B cell (primary cell): ENCODE measurements at regions not wholly inside any gene's neighbourhood (a gene's known extent, or its start where the extent isn't known, plus 50 kb on each side); places are given as distances from the start of the nearest gene placed in this dataset.

Experiments
- ATAC-seq: fragments of 200-7000 bp; cut with Tn5 transposase; one replicate; pipeline ENCODE4 v1.10.0; 2021; ENCODE audit warnings: low read depth, mild to moderate bottlenecking, moderate number of reproducible peaks, moderate library complexity
- CTCF ChIA-PET: fragments of 350-600 bp; sonication (Branson Sonifier 250); formaldehyde crosslinking; loops from one replicate; lab custom pipeline; 2021; ENCODE audit warnings: antibody characterized with exemption, inconsistent platforms; lab: Charles Lee
- POLR2A ChIA-PET: fragments of 350-600 bp; sonication (Branson Sonifier 250); formaldehyde crosslinking; loops from one replicate; lab custom pipeline; 2021; ENCODE audit warnings: antibody characterized with exemption; lab: Charles Lee
- DNase-seq: peaks from one replicate; pipeline ENCODE4 v3.0.0; 2013
- H2AFZ ChIP-seq: 2 replicates; pipeline ENCODE4 v1.6.1; 2012; ENCODE audit warnings: mild to moderate bottlenecking, low read depth, low read length; ENCODE audit not compliant: insufficient read depth, poor library complexity, severe bottlenecking
- H3K27ac ChIP-seq, 2 donors: 1 replicate in 1 of 2; 2 replicates in 1 of 2; pipeline ENCODE4 v1.5.1; 2012 to 2013; ENCODE audit warnings: low read length in 2 of 2, mild to moderate bottlenecking in 2 of 2, moderate library complexity in 1 of 2
- H3K27me3 ChIP-seq, 4 experiments: fragments of 200-600 bp in 1 of 4; sonication (generic) in 1 of 4; replicated peaks in 1 of 4; 1 replicate in 2 of 4; 2 replicates in 2 of 4; pipeline versions ENCODE4 v1.6.1 to v1.7.0; 2013 to 2016; ENCODE audit warnings: low read length in 3 of 4, mild to moderate bottlenecking in 2 of 4, mixed read lengths in 1 of 4, moderate library complexity in 1 of 4; ENCODE audit not compliant: insufficient read depth in 4 of 4, control insufficient read depth in 3 of 4; ENCODE audit errors: control extremely low read depth in 1 of 4
- H3K36me3 ChIP-seq, 2 experiments: replicated peaks in 1 of 2; 1 replicate in 1 of 2; 2 replicates in 1 of 2; pipeline versions ENCODE4 v1.6.1 to v1.7.1; 2013; ENCODE audit warnings: low read length in 1 of 2; ENCODE audit not compliant: insufficient read depth in 2 of 2, control insufficient read depth in 1 of 2; ENCODE audit errors: control extremely low read depth in 1 of 2, extremely low read depth in 1 of 2
- H3K4me1 ChIP-seq, 2 donors: fragments of 200-600 bp in 1 of 2; sonication (generic) in 1 of 2; 1 replicate in 1 of 2; 2 replicates in 1 of 2; pipeline versions ENCODE4 v1.5.1 to v1.6.1; 2013 to 2017; ENCODE audit warnings: low read length in 2 of 2; ENCODE audit not compliant: control insufficient read depth in 2 of 2, insufficient read depth in 2 of 2
- H3K4me2 ChIP-seq: replicated peaks from 2 replicates; pipeline ENCODE3; 2012; ENCODE audit warnings: mild to moderate bottlenecking, low read depth, low read length; ENCODE audit not compliant: poor library complexity, severe bottlenecking
- H3K4me3 ChIP-seq, 5 experiments: fragments of 200-600 bp in 1 of 5; sonication (generic) in 1 of 5; 1 replicate in 3 of 5; 2 replicates in 2 of 5; pipeline versions ENCODE4 v1.5.1 to v1.7.0; 2011 to 2016; ENCODE audit warnings: low read length in 4 of 5, mild to moderate bottlenecking in 4 of 5, low read depth in 2 of 5, control low read depth in 1 of 5, moderate library complexity in 1 of 5; ENCODE audit not compliant: insufficient read depth in 1 of 5; ENCODE audit errors: control extremely low read depth in 1 of 5, extremely low read depth in 1 of 5
- H3K79me2 ChIP-seq: fragments of 200-600 bp; sonication (generic); one replicate; pipeline ENCODE4 v1.6.0; 2016; ENCODE audit warnings: low read length; ENCODE audit not compliant: control insufficient read depth, insufficient read depth
- H3K9ac ChIP-seq: fragments of 200-600 bp; sonication (generic); 2 replicates; pipeline ENCODE4 v1.6.1; 2017; ENCODE audit warnings: mild to moderate bottlenecking, low read length, moderate library complexity
- H3K9me3 ChIP-seq, 3 donors: one replicate each; pipeline versions ENCODE4 v1.6.1 to v1.7.1; 2013; ENCODE audit warnings: low read length in 2 of 3; ENCODE audit not compliant: control insufficient read depth in 2 of 3, insufficient read depth in 1 of 3; ENCODE audit errors: control extremely low read depth in 1 of 3
- H4K20me1 ChIP-seq: 2 replicates; pipeline ENCODE4 v1.6.0; 2012; ENCODE audit warnings: mild to moderate bottlenecking, low read length; ENCODE audit not compliant: insufficient read depth, control insufficient read depth, poor library complexity, severe bottlenecking
- H3K27ac Mint-ChIP-seq: one replicate; pipeline ENCODE4 v1.8.0; 2021; ENCODE audit warnings: mixed read lengths
- H3K27me3 Mint-ChIP-seq: one replicate; pipeline ENCODE4 v1.8.0; 2021; ENCODE audit warnings: mixed read lengths
- H3K4me1 Mint-ChIP-seq: one replicate; pipeline ENCODE4 v1.8.0; 2021; ENCODE audit warnings: mixed read lengths
- H3K4me3 Mint-ChIP-seq: one replicate; pipeline ENCODE4 v1.8.0; 2021; ENCODE audit warnings: mixed read lengths
- H3K9me3 Mint-ChIP-seq: one replicate; pipeline ENCODE4 v1.8.0; 2022; ENCODE audit warnings: mixed read lengths; ENCODE audit not compliant: insufficient read depth
- EZH2 ChIP-seq: IDR thresholded peaks from 2 replicates; pipeline ENCODE4 v1.6.1; 2012; ENCODE audit warnings: borderline replicate concordance, low read depth, mild to moderate bottlenecking, moderate library complexity, low read length; ENCODE audit not compliant: insufficient read depth, poor library complexity, severe bottlenecking
- WGBS: methylation state at CpG from one replicate; pipeline ENCODE4 v1.1.5; 2013; ENCODE audit warnings: missing lambda C conversion rate; ENCODE audit not compliant: insufficient coverage; 5-methylcytosine and 5-hydroxymethylcytosine counted together
- intact Hi-C: fragments of 100-400 bp; cut with micrococcal nuclease; formaldehyde crosslinking; loops from one replicate; pipeline ENCODE4 v1.10.0; 2022
- TF ChIP-seq, protein P1 (sequence below): fragments of 200-600 bp; IDR thresholded peaks from one replicate; pipeline ENCODE4 v1.8.0; 2022; ENCODE audit warnings: antibody characterized with exemption, mild to moderate bottlenecking

DNA sequence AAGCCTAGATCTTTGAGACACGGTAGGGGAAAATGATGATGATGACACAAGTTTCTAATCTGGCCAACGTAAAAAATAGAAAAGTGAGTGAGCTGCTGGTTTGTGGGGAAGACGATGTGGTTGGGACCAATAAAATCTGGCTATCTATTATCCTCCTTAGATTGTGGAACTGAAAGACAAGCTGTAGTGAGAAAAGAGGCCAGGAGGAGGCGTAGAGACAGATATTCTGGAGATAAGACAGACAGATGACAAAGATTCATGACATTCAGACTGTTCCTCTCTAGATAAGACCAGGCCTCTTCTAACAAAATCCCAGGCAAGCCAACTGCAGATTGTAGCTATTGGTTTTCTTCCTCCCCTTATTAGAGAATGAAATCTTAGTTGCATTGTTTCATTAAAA lies 376.3 kb upstream of the UBE2E3 start:
- Histone ChIP-seq H3K4me2 (no peak overlapping the region), H2AFZ (no peak overlapping the region), H3K36me3 (no peaks in the 10 kb centered on the region), H3K27ac (no peak overlapping the region), H3K4me3 (no peak overlapping the region), H3K27me3 (no peaks in the 10 kb centered on the region), H3K79me2 (no peaks in the 10 kb centered on the region), H4K20me1 (no peaks in the 10 kb centered on the region), H3K4me1 (no peaks in the 10 kb centered on the region), H3K9ac (no peak overlapping the region), H3K9me3 (no peaks in the 10 kb centered on the region)
- intact Hi-C loops, result loop anchor here (2.0 kb wide), 1 partner anchor 455 kb away; no protein-coding TSS in a partner anchor
- WGBS, result 100% methylated on average over 1 of the region's 4 CpGs
- Mint-ChIP-seq H3K9me3 (no peaks in the 10 kb centered on the region), H3K27me3 (no peaks in the 10 kb centered on the region), H3K27ac (no peak overlapping the region), H3K4me3 (no peak overlapping the region), H3K4me1 (no peaks in the 10 kb centered on the region)
- TF ChIP-seq EZH2, result no peak
- TF ChIP-seq, protein P1, sequence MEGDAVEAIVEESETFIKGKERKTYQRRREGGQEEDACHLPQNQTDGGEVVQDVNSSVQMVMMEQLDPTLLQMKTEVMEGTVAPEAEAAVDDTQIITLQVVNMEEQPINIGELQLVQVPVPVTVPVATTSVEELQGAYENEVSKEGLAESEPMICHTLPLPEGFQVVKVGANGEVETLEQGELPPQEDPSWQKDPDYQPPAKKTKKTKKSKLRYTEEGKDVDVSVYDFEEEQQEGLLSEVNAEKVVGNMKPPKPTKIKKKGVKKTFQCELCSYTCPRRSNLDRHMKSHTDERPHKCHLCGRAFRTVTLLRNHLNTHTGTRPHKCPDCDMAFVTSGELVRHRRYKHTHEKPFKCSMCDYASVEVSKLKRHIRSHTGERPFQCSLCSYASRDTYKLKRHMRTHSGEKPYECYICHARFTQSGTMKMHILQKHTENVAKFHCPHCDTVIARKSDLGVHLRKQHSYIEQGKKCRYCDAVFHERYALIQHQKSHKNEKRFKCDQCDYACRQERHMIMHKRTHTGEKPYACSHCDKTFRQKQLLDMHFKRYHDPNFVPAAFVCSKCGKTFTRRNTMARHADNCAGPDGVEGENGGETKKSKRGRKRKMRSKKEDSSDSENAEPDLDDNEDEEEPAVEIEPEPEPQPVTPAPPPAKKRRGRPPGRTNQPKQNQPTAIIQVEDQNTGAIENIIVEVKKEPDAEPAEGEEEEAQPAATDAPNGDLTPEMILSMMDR, result peak; percentile 34
- ChIA-PET CTCF (no interaction called here), POLR2A (no interaction called here)
- DNase-seq, result peak; percentile 10
- no peak for ATAC-seq

DNA sequence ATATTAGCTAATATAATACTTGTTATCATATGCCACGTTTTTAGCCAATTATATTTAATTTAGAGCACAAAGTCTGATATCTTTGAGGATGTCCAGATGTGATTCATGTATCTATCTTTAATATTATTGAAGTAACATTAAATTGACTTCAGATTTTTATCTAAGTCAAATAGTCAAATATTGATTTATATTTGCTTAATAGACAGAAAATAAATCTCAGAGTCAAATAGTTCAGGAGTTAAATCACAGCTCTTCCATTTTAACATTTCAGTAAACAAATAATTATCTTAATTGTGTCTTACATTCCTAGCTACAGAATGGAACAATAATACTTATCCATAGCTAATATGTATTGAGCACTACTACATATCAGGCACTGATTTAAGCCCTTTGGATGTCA lies 379.4 kb upstream of the UBE2E3 start:
- no CpG with 5 or more reads among the region's 1 CpG for WGBS
- no peak overlapping the region for H3K4me3 ChIP-seq
- ChIA-PET CTCF (interaction anchor here (0.6 kb wide), 1 partner anchor 475 kb away, joined by 3 read pairs; no protein-coding TSS in a partner anchor), POLR2A (no interaction called here)
- no peak overlapping the region for H3K4me2 ChIP-seq
- no peaks in the 10 kb centered on the region for H4K20me1 ChIP-seq
- H3K27me3 ChIP-seq, result no peaks in the 10 kb centered on the region
- intact Hi-C loops, result no loop called here
- H3K9ac ChIP-seq, result no peak overlapping the region
- H3K9me3 Mint-ChIP-seq, result peaks cover 3% of the 10 kb centered on the region
- no peaks in the 10 kb centered on the region for H3K27me3 Mint-ChIP-seq
- TF ChIP-seq, protein P1, result no peak
- TF ChIP-seq EZH2, result no peak
- no peaks in the 10 kb centered on the region for H3K79me2 ChIP-seq
- H3K36me3 ChIP-seq, result no peaks in the 10 kb centered on the region
- no peak overlapping the region for H3K4me3 Mint-ChIP-seq
- DNase-seq (no peak), ATAC-seq (no peak)
- no peak overlapping the region for H3K27ac Mint-ChIP-seq
- no peaks in the 10 kb centered on the region for H3K4me1 Mint-ChIP-seq
- no peaks in the 10 kb centered on the region for H3K4me1 ChIP-seq
- H3K9me3 ChIP-seq, result no peaks in the 10 kb centered on the region
- no peak overlapping the region for H3K27ac ChIP-seq
- H2AFZ ChIP-seq, result no peak overlapping the region
